Neural progenitor cell (in vitro differentiated cells): ENCODE measurements at regions not wholly inside any gene's neighbourhood (a gene's known extent, or its start where the extent isn't known, plus 50 kb on each side); places are given as distances from the start of the nearest gene placed in this dataset.

Experiments used
- DNase-seq: peaks from one replicate; pipeline ENCODE4 v3.0.0-alpha.2; 2016; ENCODE audit warnings: low spot score
- H2AFZ ChIP-seq: fragments of 200-600 bp; sonication (generic); replicated peaks from 2 replicates; pipeline ENCODE4 v1.6.1; 2016; ENCODE audit warnings: antibody characterized with exemption
- H3F3A ChIP-seq: fragments of 200-600 bp; sonication (generic); 2 replicates; pipeline ENCODE4 v1.6.1; 2016; ENCODE audit warnings: antibody characterized with exemption, low read depth
- H3K27ac ChIP-seq: fragments of 200-600 bp; sonication (generic); 2 replicates; pipeline ENCODE4 v1.5.1; 2016; ENCODE audit warnings: mild to moderate bottlenecking
- H3K27me3 ChIP-seq: fragments of 200-600 bp; sonication (generic); 2 replicates; pipeline ENCODE4 v1.6.1; 2016; ENCODE audit warnings: mild to moderate bottlenecking, moderate library complexity
- H3K36me3 ChIP-seq: fragments of 200-600 bp; sonication (generic); 2 replicates; pipeline ENCODE4 v1.5.1; 2016
- H3K4me1 ChIP-seq: fragments of 200-600 bp; sonication (generic); 2 replicates; pipeline ENCODE4 v1.6.1; 2016; ENCODE audit warnings: mixed run types
- H3K4me2 ChIP-seq: fragments of 200-600 bp; sonication (generic); 2 replicates; pipeline ENCODE4 v1.6.1; 2016
- H3K4me3 ChIP-seq: fragments of 200-600 bp; sonication (generic); 2 replicates; pipeline ENCODE4 v1.5.1; 2016
- H3K79me2 ChIP-seq: fragments of 200-600 bp; sonication (generic); 2 replicates; pipeline ENCODE4 v1.6.1; 2016; ENCODE audit warnings: low read depth
- H3K9ac ChIP-seq: fragments of 200-600 bp; sonication (generic); 2 replicates; pipeline ENCODE4 v1.6.1; 2016
- H3K9me3 ChIP-seq: fragments of 200-600 bp; sonication (generic); 2 replicates; pipeline ENCODE4 v1.5.1; 2016; ENCODE audit warnings: low read depth
- H4K20me1 ChIP-seq: fragments of 200-600 bp; sonication (generic); 2 replicates; pipeline ENCODE4 v1.6.1; 2016; ENCODE audit warnings: low read depth
- H3K27ac Mint-ChIP-seq: 3 replicates; pipeline ENCODE4 v1.8.0; 2021; ENCODE audit warnings: mixed read lengths
- H3K27me3 Mint-ChIP-seq: 2 replicates; pipeline ENCODE4 v1.8.0; 2022; ENCODE audit warnings: low read depth, mild to moderate bottlenecking, inconsistent platforms, moderate library complexity, mixed read lengths; ENCODE audit not compliant: insufficient read depth
- H3K36me3 Mint-ChIP-seq: 3 replicates; pipeline ENCODE4 v1.8.0; 2021; ENCODE audit warnings: mixed read lengths
- H3K4me1 Mint-ChIP-seq: 3 replicates; pipeline ENCODE4 v1.8.0; 2021; ENCODE audit warnings: mixed read lengths
- H3K4me3 Mint-ChIP-seq: 3 replicates; pipeline ENCODE4 v1.8.0; 2021; ENCODE audit warnings: mild to moderate bottlenecking, moderate library complexity, mixed read lengths
- H3K9me3 Mint-ChIP-seq: 3 replicates; pipeline ENCODE4 v1.8.0; 2020; ENCODE audit warnings: mixed read lengths
- CTCF ChIP-seq: fragments of 200-600 bp; sonication (generic); IDR thresholded peaks from 2 replicates; pipeline ENCODE4 v1.5.1; 2017; ENCODE audit warnings: antibody characterized with exemption, mild to moderate bottlenecking
- EZH2 ChIP-seq: fragments of 200-600 bp; sonication (generic); IDR thresholded peaks from 2 replicates; pipeline ENCODE4 v1.6.1; 2017; ENCODE audit warnings: antibody characterized with exemption, mild to moderate bottlenecking, moderate library complexity
- EZH2phosphoT487 ChIP-seq: fragments of 200-600 bp; sonication (generic); IDR thresholded peaks from 2 replicates; pipeline ENCODE4 v1.6.1; 2017; ENCODE audit warnings: antibody characterized with exemption

GRCh38 chr18:10228326-10228725 is 226.1 kb upstream of the APCDD1 start:
- Mint-ChIP-seq H3K9me3 (peaks cover 66% of the 10 kb centered on the region), H3K27ac (no peak overlapping the region), H3K4me3 (no peak overlapping the region), H3K4me1 (peaks cover 8% of the 10 kb centered on the region), H3K36me3 (peaks cover 12% of the 10 kb centered on the region), H3K27me3 (peaks cover 5% of the 10 kb centered on the region)
- Histone ChIP-seq H3K36me3 (no peaks in the 10 kb centered on the region), H3K4me2 (no peak overlapping the region), H3K9me3 (no peaks in the 10 kb centered on the region), H3K4me3 (no peak overlapping the region), H3K4me1 (no peaks in the 10 kb centered on the region), H3K27me3 (no peaks in the 10 kb centered on the region), H3K9ac (no peak overlapping the region), H2AFZ (no peak overlapping the region), H3K79me2 (no peaks in the 10 kb centered on the region), H3K27ac (no peak overlapping the region), H4K20me1 (no peaks in the 10 kb centered on the region), H3F3A (no peaks in the 10 kb centered on the region)
- TF ChIP-seq EZH2phosphoT487 (no peak), CTCF (no peak), EZH2 (no peak)
- no peak for DNase-seq

GRCh38 chr18:10229458-10229857 is 225.0 kb upstream of the APCDD1 start:
- Histone ChIP-seq H3K4me1 (no peaks in the 10 kb centered on the region), H3K27me3 (no peaks in the 10 kb centered on the region), H3K9me3 (no peaks in the 10 kb centered on the region), H3K27ac (no peak overlapping the region), H3F3A (no peaks in the 10 kb centered on the region), H3K36me3 (no peaks in the 10 kb centered on the region), H3K79me2 (no peaks in the 10 kb centered on the region), H3K4me2 (no peak overlapping the region), H3K9ac (no peak overlapping the region), H3K4me3 (no peak overlapping the region), H4K20me1 (no peaks in the 10 kb centered on the region), H2AFZ (no peak overlapping the region)
- no peak overlapping the region for H3K4me3 Mint-ChIP-seq
- peaks cover 11% of the 10 kb centered on the region for H3K36me3 Mint-ChIP-seq
- H3K27ac Mint-ChIP-seq: no peak overlapping the region
- H3K4me1 Mint-ChIP-seq: peaks cover 8% of the 10 kb centered on the region
- DNase-seq: no peak
- TF ChIP-seq EZH2phosphoT487 (no peak), EZH2 (no peak), CTCF (no peak)
- H3K27me3 Mint-ChIP-seq: peaks cover 7% of the 10 kb centered on the region
- peaks cover 65% of the 10 kb centered on the region for H3K9me3 Mint-ChIP-seq

- Histone ChIP-seq H4K20me1 (no peaks in the 10 kb centered on the region), H3K27ac (no peak overlapping the region), H3K4me2 (no peak overlapping the region), H2AFZ (no peak overlapping the region), H3K9ac (no peak overlapping the region), H3K27me3 (no peaks in the 10 kb centered on the region), H3K79me2 (no peaks in the 10 kb centered on the region), H3K36me3 (no peaks in the 10 kb centered on the region), H3K4me3 (no peak overlapping the region), H3K4me1 (no peaks in the 10 kb centered on the region), H3F3A (no peaks in the 10 kb centered on the region), H3K9me3 (no peaks in the 10 kb centered on the region)
- Mint-ChIP-seq H3K27ac (no peak overlapping the region), H3K4me1 (peaks cover 10% of the 10 kb centered on the region), H3K9me3 (peaks cover 59% of the 10 kb centered on the region), H3K36me3 (peaks cover 7% of the 10 kb centered on the region), H3K27me3 (peaks cover 10% of the 10 kb centered on the region), H3K4me3 (no peak overlapping the region)
- DNase-seq: no peak
- TF ChIP-seq CTCF (no peak), EZH2phosphoT487 (no peak), EZH2 (no peak)
Measured at GRCh38 chr18:10230072-10230471, 224.4 kb upstream of the APCDD1 start.

DNA sequence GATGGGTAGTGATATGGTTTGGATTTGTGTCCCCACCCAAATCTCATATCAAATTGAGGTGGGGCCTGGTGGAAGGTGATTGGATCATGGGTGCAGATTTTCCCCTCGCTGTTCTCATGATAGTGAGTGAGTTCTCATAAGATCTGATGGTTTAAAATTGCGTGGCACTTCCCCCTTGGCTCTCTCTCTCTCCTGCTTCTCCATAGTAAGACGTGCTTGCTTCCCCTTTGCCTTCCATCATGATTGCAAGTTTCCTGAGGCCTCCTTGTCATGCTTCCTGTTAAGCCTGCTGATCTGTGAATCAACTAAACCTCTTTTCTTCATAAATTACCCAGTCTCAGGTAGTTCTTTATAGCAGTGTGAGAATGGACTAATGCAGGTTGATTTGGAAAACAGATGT is 223.2 kb upstream of the APCDD1 start:
- H3K4me3 Mint-ChIP-seq: no peak overlapping the region
- H3K36me3 ChIP-seq: no peaks in the 10 kb centered on the region
- no peaks in the 10 kb centered on the region for H3K27me3 ChIP-seq
- H3K9me3 ChIP-seq: no peaks in the 10 kb centered on the region
- H3K4me2 ChIP-seq: no peak overlapping the region
- H3F3A ChIP-seq: no peaks in the 10 kb centered on the region
- H3K79me2 ChIP-seq: no peaks in the 10 kb centered on the region
- H2AFZ ChIP-seq: no peak overlapping the region
- no peak overlapping the region for H3K27ac Mint-ChIP-seq
- TF ChIP-seq EZH2: no peak
- TF ChIP-seq CTCF: no peak
- no peak for TF ChIP-seq EZH2phosphoT487
- H3K27me3 Mint-ChIP-seq: peaks cover 10% of the 10 kb centered on the region
- H3K4me1 ChIP-seq: no peaks in the 10 kb centered on the region
- H3K27ac ChIP-seq: no peak overlapping the region
- peaks cover 14% of the 10 kb centered on the region for H3K4me1 Mint-ChIP-seq
- H3K9me3 Mint-ChIP-seq: peaks cover 48% of the 10 kb centered on the region
- H4K20me1 ChIP-seq: no peaks in the 10 kb centered on the region
- no peak overlapping the region for H3K9ac ChIP-seq
- H3K4me3 ChIP-seq: no peak overlapping the region
- H3K36me3 Mint-ChIP-seq: peaks cover 2% of the 10 kb centered on the region
- DNase-seq: no peak
